A172 (cell line): ENCODE measurements at regions not wholly inside any gene's neighbourhood (a gene's known extent, or its start where the extent isn't known, plus 50 kb on each side); places are given as distances from the start of the nearest gene placed in this dataset.
"Not testable (repeated sequence)": the region's sequence is repeated elsewhere in the genome, so short reads cannot be mapped to it uniquely, and the experiment has no call there.

Source experiments
- DNase-seq: peaks from one replicate; pipeline ENCODE4 v3.0.0-alpha.2; 2015; ENCODE audit warnings: low spot score

- no peak for DNase-seq
Observed at GRCh38 chr7:110548372-110548771, 542.6 kb upstream of the LRRN3 start.

DNA sequence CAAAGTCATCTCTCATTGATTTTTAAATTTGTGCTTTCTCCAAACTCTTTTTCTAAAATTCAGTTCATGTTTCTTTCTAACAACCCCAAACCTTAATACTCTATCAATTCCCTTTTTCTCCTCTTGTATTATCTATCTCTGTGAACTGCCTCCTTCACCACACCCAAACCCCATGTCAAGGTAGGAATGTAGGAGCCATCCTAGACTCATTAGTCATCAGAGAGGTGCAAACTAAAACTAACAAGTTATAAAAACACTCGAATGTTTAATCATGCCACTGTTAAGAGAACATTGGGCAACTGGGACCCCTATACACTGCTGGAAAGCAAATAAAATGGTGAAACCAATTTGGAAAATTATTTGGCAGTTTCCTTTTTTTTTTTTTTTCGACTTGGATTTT lies 533.8 kb upstream of the LRRN3 start:
- no peak for DNase-seq

DNA sequence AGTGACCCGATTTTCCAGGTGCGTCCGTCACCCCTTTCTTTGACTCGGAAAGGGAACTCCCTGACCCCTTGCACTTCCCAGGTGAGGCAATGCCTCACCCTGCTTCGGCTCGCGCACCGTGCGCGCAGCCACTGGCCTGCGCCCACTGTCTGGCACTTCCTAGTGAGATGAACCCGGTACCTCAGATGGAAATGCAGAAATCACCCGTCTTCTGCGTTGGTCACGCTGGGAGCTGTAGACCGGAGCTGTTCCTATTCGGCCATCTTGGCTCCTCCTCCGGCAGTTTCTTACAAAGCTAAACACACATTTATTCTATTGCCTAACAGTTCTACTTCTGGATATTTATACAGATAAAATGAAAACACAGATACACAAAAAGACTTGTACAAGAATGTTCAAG lies 527.6 kb upstream of the LRRN3 start:
- not testable (repeated sequence) for DNase-seq

GRCh38 chr7:110564246-110564645 lies 526.7 kb upstream of the LRRN3 start:
- no peak for DNase-seq

DNA sequence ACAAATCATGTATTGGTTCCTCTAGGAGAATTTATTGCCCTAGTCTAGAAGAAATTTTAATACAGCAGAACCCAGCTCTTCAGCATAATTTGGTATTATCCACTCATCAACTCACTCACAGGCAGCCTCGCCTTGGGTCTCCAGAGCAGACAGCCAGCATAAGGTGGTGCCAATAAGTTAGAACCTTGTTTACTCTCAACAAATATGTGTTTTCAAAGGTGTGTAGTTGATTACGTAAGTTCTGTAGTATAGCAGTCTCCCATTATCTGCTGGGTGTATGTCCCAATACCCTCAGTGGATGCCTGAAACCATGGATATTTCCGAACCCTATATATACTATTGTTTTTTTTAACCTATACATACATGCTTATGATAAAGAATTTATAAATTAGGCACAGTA lies 522.5 kb upstream of the LRRN3 start:
- DNase-seq, result no peak

DNA sequence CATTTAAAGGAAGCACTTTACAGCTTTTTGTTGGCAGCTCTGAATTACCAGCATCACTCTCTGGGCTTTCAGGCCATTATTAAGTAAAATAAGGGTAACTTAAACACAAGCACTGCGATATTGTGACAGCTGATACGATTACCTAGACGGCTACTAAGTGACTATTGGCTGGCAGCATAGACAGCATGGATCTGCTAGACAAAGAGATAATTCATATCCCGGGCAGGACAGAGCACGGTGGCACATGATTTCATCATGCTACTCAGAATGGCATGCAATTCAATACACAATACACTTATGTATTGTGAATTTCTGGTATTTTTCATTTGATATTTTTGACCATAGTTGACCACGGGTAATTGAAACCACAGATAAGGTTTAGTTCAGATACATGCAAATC lies 522.0 kb upstream of the LRRN3 start:
- no peak for DNase-seq

DNA sequence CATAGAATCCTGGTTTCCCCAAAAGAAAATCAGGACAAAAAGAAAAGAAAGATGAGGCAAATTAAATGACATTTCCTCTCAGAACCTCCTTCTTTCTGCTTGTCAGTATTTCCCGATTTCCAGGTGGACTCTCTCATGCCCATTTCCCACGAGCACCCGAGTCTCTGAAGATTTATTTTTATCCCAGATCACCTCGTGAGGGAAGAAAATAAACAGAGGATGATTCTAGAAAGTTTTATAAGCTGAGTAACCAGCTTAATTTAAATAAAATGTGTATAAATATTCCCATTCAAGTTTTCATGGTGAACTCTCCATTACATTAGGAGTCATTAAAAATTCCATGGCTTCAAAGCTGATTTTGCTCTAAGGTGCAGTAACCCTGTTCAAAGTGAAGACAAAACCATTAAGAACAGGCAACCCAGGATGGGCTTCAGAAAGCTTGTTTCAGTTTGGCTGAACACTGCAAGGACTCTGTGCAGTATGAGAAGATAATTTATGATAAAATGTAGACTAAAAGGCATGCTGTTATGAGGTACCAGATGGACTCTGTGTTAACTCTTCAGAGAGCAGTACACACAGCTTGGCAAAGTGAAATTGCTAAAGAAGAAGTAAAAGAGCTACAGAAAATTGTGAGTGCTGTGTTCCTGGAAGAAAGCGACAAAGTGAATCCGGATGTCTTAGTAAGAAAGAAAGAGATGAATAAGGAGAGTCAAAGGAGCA lies 521.3 kb upstream of the LRRN3 start:
- no peak for DNase-seq

GRCh38 chr7:110573862-110574528 lies 516.9 kb upstream of the LRRN3 start:
- peak; percentile 82 for DNase-seq

DNA sequence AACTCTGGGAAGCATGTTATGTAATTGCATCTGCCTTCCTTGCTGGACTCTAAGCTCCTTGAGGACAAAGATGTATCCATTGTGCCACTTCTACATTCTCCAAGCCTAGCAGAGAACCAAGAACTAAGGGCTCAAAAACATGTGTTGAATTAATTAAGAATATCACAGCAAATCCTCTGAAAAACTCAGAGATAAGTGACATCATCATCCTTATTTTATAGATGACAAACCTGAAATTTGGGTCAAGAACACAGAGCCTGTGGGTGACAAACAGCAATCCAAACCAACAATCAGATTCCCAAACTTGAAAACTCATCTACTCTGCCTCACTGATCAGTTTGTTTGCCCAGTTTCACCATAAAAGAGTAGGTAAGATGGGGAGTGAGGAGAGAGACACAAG lies 503.6 kb upstream of the LRRN3 start:
- no peak for DNase-seq

- DNase-seq, result peak; percentile 3
Observed at GRCh38 chr7:110590415-110590814, 500.5 kb upstream of the LRRN3 start.

DNA sequence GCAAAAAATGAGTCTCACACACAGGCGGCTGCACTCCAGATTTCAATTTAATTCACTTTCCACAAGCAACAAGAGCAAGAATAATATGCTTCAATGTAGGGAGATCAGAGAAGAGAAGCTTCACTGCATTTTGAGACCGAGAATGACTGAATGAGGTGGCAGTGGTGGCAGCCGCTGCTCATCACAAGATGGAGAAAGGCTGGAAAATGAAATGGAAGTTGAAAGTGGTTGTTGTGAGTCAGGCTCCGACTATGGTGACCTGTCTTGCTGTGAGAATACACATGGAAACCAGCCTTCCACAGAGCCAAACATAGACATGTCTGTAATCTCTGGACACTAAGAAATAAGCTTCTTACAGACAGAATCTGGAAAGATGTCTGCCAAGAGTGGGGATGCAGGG lies 499.6 kb upstream of the LRRN3 start:
- no peak for DNase-seq

- no peak for DNase-seq
Observed at GRCh38 chr7:110592557-110592956, 498.4 kb upstream of the LRRN3 start.

DNA sequence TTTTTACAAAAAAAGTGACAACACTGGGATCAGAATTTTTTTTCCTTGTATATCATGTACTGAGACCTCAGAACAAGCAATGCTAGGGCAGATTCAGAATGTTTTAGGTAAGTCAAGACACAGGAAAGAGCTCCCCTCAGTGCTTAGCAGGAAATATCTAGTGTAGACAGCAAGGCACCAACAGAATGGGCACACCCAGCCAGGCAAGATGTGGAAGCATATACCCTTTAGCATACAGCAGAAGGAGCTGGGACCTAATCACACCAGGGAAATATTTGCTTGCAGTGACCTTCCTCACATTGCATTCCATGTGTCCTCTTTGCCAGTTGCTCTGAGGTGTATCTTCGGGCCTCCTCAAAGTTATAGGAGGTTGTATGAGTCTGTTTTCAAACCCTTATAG lies 497.6 kb upstream of the LRRN3 start:
- no peak for DNase-seq

- no peak for DNase-seq
Observed at GRCh38 chr7:110595694-110596093, 495.2 kb upstream of the LRRN3 start.

- DNase-seq, result no peak
Observed at GRCh38 chr7:110600956-110601355, 490.0 kb upstream of the LRRN3 start.

DNA sequence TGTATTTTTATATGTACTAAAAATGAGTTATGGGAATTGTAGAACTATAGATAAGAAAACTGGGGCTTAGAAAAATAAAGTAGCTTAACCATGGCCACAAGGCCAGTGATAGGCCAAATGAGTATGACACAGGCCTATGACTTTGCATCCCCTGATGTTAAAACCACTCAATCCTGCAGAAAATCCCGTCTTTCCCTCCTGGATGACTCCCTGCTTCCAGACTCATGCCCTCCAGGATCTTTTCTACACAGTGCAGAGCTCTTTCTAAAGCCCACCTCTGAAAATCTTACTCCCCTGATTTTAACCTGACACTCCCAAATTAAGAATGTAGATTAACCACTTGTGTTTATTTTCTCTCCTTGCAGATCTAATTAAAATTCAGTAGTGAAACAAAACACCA lies 489.2 kb upstream of the LRRN3 start:
- no peak for DNase-seq

DNA sequence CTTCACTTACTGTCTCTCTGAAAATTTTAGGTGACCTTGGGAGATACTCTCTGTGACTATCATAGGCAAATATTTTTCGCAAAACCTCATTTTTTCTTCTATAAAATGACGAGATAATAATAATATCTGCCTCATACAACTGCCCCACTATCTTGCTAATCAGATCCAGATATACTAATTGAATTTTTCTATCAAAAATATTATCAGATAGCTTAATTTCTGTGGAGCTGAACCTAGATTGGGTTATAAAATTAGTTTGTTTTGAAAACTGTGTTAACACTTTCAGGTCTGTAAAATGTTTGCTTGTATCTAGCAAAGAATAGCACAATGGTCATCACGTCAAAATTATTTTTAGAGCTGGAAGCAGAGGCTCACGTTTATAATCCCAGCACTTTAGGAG lies 486.7 kb upstream of the LRRN3 start:
- DNase-seq, result no peak

DNA sequence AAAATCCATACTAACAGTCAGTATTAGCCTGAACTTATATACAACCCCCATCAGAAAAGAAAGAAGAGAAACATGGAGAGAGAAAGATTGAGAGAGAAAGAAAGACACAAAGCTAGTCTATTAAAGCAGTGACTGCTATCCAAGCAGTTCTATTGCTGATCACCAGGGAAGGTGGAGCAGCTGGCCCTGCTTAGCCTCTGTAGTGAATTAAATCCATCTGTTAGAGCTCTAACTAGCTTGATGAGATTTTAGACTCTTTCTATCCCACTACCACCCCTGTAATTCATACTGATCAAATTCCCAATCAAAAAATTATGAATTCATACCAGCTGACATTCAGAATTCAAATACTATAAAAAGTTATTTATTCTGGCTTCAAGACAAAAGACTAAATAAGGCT lies 486.0 kb upstream of the LRRN3 start:
- no peak for DNase-seq

- no peak for DNase-seq
Observed at GRCh38 chr7:110607050-110607857, 483.7 kb upstream of the LRRN3 start.

DNA sequence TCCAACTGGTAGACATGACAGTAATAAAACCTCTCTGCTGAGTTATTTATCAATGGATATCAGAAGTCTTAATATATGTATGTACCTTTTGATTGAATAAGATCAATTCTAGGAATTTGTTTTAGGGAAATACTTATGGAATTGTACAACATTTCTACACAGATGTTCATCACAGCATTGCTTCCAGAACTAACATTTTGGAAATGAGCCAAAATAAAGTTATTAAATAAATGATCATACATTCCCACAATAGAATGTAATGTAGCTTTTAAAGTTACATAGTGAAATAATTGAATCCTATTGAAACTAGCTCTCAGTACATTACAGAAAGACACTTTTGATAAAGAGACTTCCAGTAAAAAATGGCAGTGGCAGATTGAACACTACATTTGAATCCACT lies 481.6 kb upstream of the LRRN3 start:
- no peak for DNase-seq

- DNase-seq, result no peak
Observed at GRCh38 chr7:110612680-110613079, 478.2 kb upstream of the LRRN3 start.
